ENCODE measurements at regions not wholly inside any gene's neighbourhood (a gene's known extent, or its start where the extent isn't known, plus 50 kb on each side); places are given as distances from the start of the nearest gene placed in this dataset.

DNA sequence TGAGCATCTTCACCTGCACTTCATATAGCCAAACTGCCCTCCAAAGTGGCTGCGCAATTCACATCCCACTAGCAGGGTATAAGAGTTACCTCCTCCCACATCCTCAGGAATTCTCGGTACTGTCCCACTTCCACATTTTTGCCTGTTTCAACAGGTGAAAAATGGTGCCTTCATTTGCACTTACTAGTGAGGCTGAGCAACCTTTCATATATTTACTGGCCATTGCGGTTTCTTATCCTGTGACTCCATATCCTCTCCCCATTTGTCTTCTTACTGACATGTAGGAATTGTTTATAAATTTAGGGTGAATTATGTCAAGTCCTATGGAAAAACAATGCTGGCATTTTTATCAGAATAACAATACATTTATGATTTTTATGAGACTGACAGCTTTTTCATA, 61.9 kb downstream of the NIBAN1 start:
- TF ChIP-seq TAF1 (IDR thresholded peaks at IDR 0.05; ENCODE audit: borderline replicate concordance, low read depth, low read length) (no peak), POLR2A (IDR thresholded peaks at IDR 0.05; ENCODE audit: low read depth, low read length) (no peak), POLR2AphosphoS5 (IDR thresholded peaks at IDR 0.05; ENCODE audit: low read depth, low read length) (no peak)

All from GM12892 (cell line).